K562 (cell line): ENCODE measurements at regions not wholly inside any gene's neighbourhood (a gene's known extent, or its start where the extent isn't known, plus 50 kb on each side); places are given as distances from the start of the nearest gene placed in this dataset.
A peak's percentile ranks its signal among the peaks of the same experiment; 100 is the strongest.

Experiments used
- CCNT2 ChIP-seq: IDR thresholded peaks from 2 replicates; pipeline ENCODE4 v1.6.1; 2011; ENCODE audit warnings: borderline replicate concordance, low read depth, mild to moderate bottlenecking, moderate library complexity, mixed read lengths, low read length; ENCODE audit not compliant: insufficient read length; ENCODE audit errors: extremely low read depth
- COPS2 ChIP-seq: fragments of 450-650 bp; conservative IDR thresholded peaks from 2 replicates; pipeline ENCODE4 v1.6.1; 2016; ENCODE audit warnings: mild to moderate bottlenecking, moderate library complexity
- DLX4 ChIP-seq: fragments of 250-450 bp; sonication (Bioruptor Pico); IDR thresholded peaks from 2 replicates; pipeline ENCODE4 v1.6.1; 2021; ENCODE audit warnings: mild to moderate bottlenecking
- ELK3 ChIP-seq: fragments of 450-650 bp; formaldehyde crosslinking; IDR thresholded peaks from 2 replicates; pipeline ENCODE4 v1.4.0; 2020; ENCODE audit warnings: mild to moderate bottlenecking
- GABPA ChIP-seq: fragments of 200-800 bp; sonication (Bioruptor generic); conservative IDR thresholded peaks from 2 replicates; pipeline ENCODE4 v1.6.1; 2016; ENCODE audit warnings: low read depth, missing genetic modification characterization, missing compliant biosample characterization
- GATAD2B ChIP-seq: fragments of 450-650 bp; IDR thresholded peaks from 2 replicates; pipeline ENCODE4 v1.6.1; 2017; ENCODE audit warnings: mild to moderate bottlenecking, borderline replicate concordance
- GTF2F1 ChIP-seq: IDR thresholded peaks from 2 replicates; pipeline ENCODE4 v1.6.1; 2011; ENCODE audit warnings: low read depth, low read length, improper control_type of control experiment
- HIVEP1 ChIP-seq: fragments of 250-450 bp; sonication (Bioruptor Pico); IDR thresholded peaks from 2 replicates; pipeline ENCODE4 v1.4.0; 2020; ENCODE audit warnings: mild to moderate bottlenecking
- KDM4B ChIP-seq, 2 experiments: fragments of 450-650 bp in 1 of 2; sonication (generic) in 1 of 2; IDR thresholded peaks; 2 replicates each; pipeline ENCODE4 v1.6.1; 2016 to 2017; ENCODE audit warnings: borderline replicate concordance in 2 of 2, antibody characterized with exemption in 1 of 2, low read depth in 1 of 2, mild to moderate bottlenecking in 1 of 2
- KLF16 ChIP-seq: IDR thresholded peaks from 2 replicates; pipeline ENCODE4 v1.6.1; 2016; ENCODE audit warnings: antibody characterized with exemption
- KLF6 ChIP-seq: fragments of 250-450 bp; sonication (Bioruptor Pico); IDR thresholded peaks from 2 replicates; pipeline ENCODE4 v1.4.0; 2020; ENCODE audit warnings: mild to moderate bottlenecking, moderate library complexity, borderline replicate concordance
- MXI1 ChIP-seq: IDR thresholded peaks from 2 replicates; pipeline ENCODE4 v1.6.1; 2011; ENCODE audit warnings: low read depth, mild to moderate bottlenecking, improper control_type of control experiment, low read length
- MYC ChIP-seq, 2 experiments: fragments of 250-450 bp in 1 of 2; sonication (Bioruptor Pico) in 1 of 2; IDR thresholded peaks; 2 replicates each; pipeline versions ENCODE4 v1.5.1 to v1.6.1; 2012 to 2021; ENCODE audit warnings: low read depth in 2 of 2, borderline replicate concordance in 1 of 2, improper control_type of control experiment in 1 of 2, low read length in 1 of 2, mild to moderate bottlenecking in 1 of 2, moderate library complexity in 1 of 2
- NCOA4 ChIP-seq: fragments of 450-650 bp; IDR thresholded peaks from 2 replicates; pipeline ENCODE4 v1.6.1; 2018; ENCODE audit warnings: mild to moderate bottlenecking; ENCODE audit not compliant: partially characterized antibody
- NFE2L1 ChIP-seq: fragments of 450-650 bp; IDR thresholded peaks from 2 replicates; pipeline ENCODE4 v1.6.1; 2016; ENCODE audit warnings: missing genetic modification characterization, low read depth, mild to moderate bottlenecking, missing compliant biosample characterization, moderate library complexity, borderline replicate concordance
- POLR2H ChIP-seq: IDR thresholded peaks from 2 replicates; pipeline ENCODE4 v1.6.1; 2016; ENCODE audit warnings: missing genetic modification characterization, low read depth, mild to moderate bottlenecking, control low read depth, missing compliant biosample characterization, moderate library complexity
- PTBP1 ChIP-seq: fragments of 200-400 bp; formaldehyde crosslinking; IDR thresholded peaks from 2 replicates; pipeline ENCODE4 v1.6.1; 2017; ENCODE audit warnings: low read depth, low read length
- PURB ChIP-seq: sonication (generic); formaldehyde crosslinking; IDR thresholded peaks from 2 replicates; pipeline ENCODE4 v1.9.0; 2021; ENCODE audit warnings: low read depth, mild to moderate bottlenecking, missing genetic modification reagents
- SMAD3 ChIP-seq: fragments of 450-650 bp; formaldehyde crosslinking; conservative IDR thresholded peaks from 2 replicates; pipeline ENCODE4 v1.4.0; 2020; ENCODE audit warnings: mild to moderate bottlenecking
- SRSF1 ChIP-seq: fragments of 200-400 bp; formaldehyde crosslinking; IDR thresholded peaks from 2 replicates; pipeline ENCODE4 v1.6.1; 2017; ENCODE audit warnings: mild to moderate bottlenecking, low read depth, low read length, moderate library complexity
- SRSF7 ChIP-seq: fragments of 200-400 bp; formaldehyde crosslinking; optimal IDR thresholded peaks from 2 replicates; pipeline ENCODE3; 2017; ENCODE audit warnings: mild to moderate bottlenecking, low read depth, low read length
- TAF1 ChIP-seq: IDR thresholded peaks from 2 replicates; pipeline ENCODE4 v1.6.1; 2011; ENCODE audit warnings: mild to moderate bottlenecking, low read length, moderate library complexity; ENCODE audit not compliant: insufficient read depth, control insufficient read depth, severe bottlenecking; ENCODE audit errors: extremely low read depth
- TBP ChIP-seq: optimal IDR thresholded peaks from 2 replicates; pipeline ENCODE3; 2011; ENCODE audit warnings: low read depth, low read length, improper control_type of control experiment
- TRIM28 ChIP-seq: fragments of 450-650 bp; IDR thresholded peaks from 2 replicates; pipeline ENCODE4 v1.6.1; 2017
- XRCC3 ChIP-seq: fragments of 450-650 bp; IDR thresholded peaks from 2 replicates; pipeline ENCODE4 v1.6.1; 2017; ENCODE audit warnings: mild to moderate bottlenecking, moderate library complexity
- ZBTB43 ChIP-seq: sonication (generic); formaldehyde crosslinking; IDR thresholded peaks from 2 replicates; pipeline ENCODE4 v1.8.0; 2023; ENCODE audit warnings: mild to moderate bottlenecking, missing genetic modification reagents
- ZNF212 ChIP-seq: fragments of 450-650 bp; formaldehyde crosslinking; IDR thresholded peaks from 2 replicates; pipeline ENCODE4 v1.4.0; 2020; ENCODE audit warnings: mild to moderate bottlenecking

- TF ChIP-seq TBP (peak; percentile 79), MYC (IDR thresholded peaks at IDR 0.05; ENCODE audit: low read depth, low read length) (peak; percentile 92), MYC (CRISPR knock-in tag; IDR thresholded peaks at IDR 0.05; ENCODE audit: borderline replicate concordance, low read depth) (no peak), KDM4B (IDR thresholded peaks at IDR 0.05; ENCODE audit: borderline replicate concordance in 2 of 2, low read depth in 1 of 2) (no peak), GABPA (tag) (0 out of 2 replicates have a peak, but pooled peaks have one; percentile 43), XRCC3 (no peak), MXI1 (peak; percentile 51; the same call in 1 of the 2 replicates), COPS2 (no peak), ELK3 (CRISPR knock-in tag) (no peak), NCOA4 (no peak), ZBTB43 (no peak), PTBP1 (peak; percentile 59; the same call in 1 of the 2 replicates), HIVEP1 (CRISPR knock-in tag) (peak; percentile 63; the same call in 1 of the 2 replicates), KLF16 (peak; percentile 100), TRIM28 (peak; percentile 89), KLF6 (CRISPR knock-in tag) (peak; percentile 31; the same call in 1 of the 2 replicates), CCNT2 (peak; percentile 99), GATAD2B (peak; percentile 98), ZNF212 (CRISPR knock-in tag) (0 out of 2 replicates have a peak, but pooled peaks have one; percentile 75), SRSF1 (no peak), POLR2H (no peak), PURB (no peak), SRSF7 (no peak), SMAD3 (CRISPR knock-in tag) (peak; percentile 94), NFE2L1 (no peak), TAF1 (peak; percentile 69), GTF2F1 (no peak), DLX4 (CRISPR knock-in tag) (no peak)
Measured at GRCh38 chr1:181152892-181153633, 64.6 kb downstream of the IER5 start (continued).
